DMS53 treated with DMSO at 0.1 percent for 48 hours (cell line): ENCODE measurements at regions not wholly inside any gene's neighbourhood (a gene's known extent, or its start where the extent isn't known, plus 50 kb on each side); places are given as distances from the start of the nearest gene placed in this dataset.

Experiments
- DNase-seq: peaks from one replicate; lab custom pipeline; 2025; ENCODE audit not compliant: unreplicated experiment; lab: John Stamatoyannopoulos, UW

- DNase-seq = no peak
These were observed 157.5 kb upstream of the BRINP1 start for GRCh38 chr9:119526698-119527097.

- DNase-seq = no peak
These were observed 154.3 kb upstream of the BRINP1 start for GRCh38 chr9:119523508-119523907.

GRCh38 chr9:119522381-119522780 lies 153.1 kb upstream of the BRINP1 start:
- no peak for DNase-seq

GRCh38 chr9:119509291-119509905 lies 140.2 kb upstream of the BRINP1 start:
- no peak for DNase-seq

- DNase-seq = no peak
These were observed 132.1 kb upstream of the BRINP1 start for GRCh38 chr9:119501374-119501773.

- no peak for DNase-seq
These were observed 131.0 kb upstream of the BRINP1 start for GRCh38 chr9:119500072-119500771.

GRCh38 chr9:119487118-119487827 lies 118.0 kb upstream of the BRINP1 start:
- no peak for DNase-seq

GRCh38 chr9:119483153-119483552 lies 113.9 kb upstream of the BRINP1 start:
- no peak for DNase-seq

- DNase-seq = no peak
These were observed 108.0 kb upstream of the BRINP1 start for GRCh38 chr9:119477197-119477596.

- DNase-seq = no peak
These were observed 88.8 kb upstream of the BRINP1 start for GRCh38 chr9:119458068-119458467.

- DNase-seq = no peak
These were observed 84.7 kb upstream of the BRINP1 start for GRCh38 chr9:119453980-119454379.

GRCh38 chr9:119453490-119453911 lies 84.3 kb upstream of the BRINP1 start:
- no peak for DNase-seq

- no peak for DNase-seq
These were observed 82.2 kb upstream of the BRINP1 start for GRCh38 chr9:119451426-119451825.

GRCh38 chr9:119443179-119443578 lies 73.9 kb upstream of the BRINP1 start:
- no peak for DNase-seq

GRCh38 chr9:119441832-119442231 lies 72.6 kb upstream of the BRINP1 start:
- no peak for DNase-seq

- no peak for DNase-seq
These were observed 72.1 kb upstream of the BRINP1 start for GRCh38 chr9:119441338-119441737.

GRCh38 chr9:119436261-119436660 lies 67.0 kb upstream of the BRINP1 start:
- DNase-seq = no peak

GRCh38 chr9:119435076-119435475 lies 65.8 kb upstream of the BRINP1 start:
- no peak for DNase-seq

- DNase-seq = no peak
These were observed 63.2 kb upstream of the BRINP1 start for GRCh38 chr9:119432428-119432827.

- no peak for DNase-seq
These were observed 60.1 kb upstream of the BRINP1 start for GRCh38 chr9:119429302-119429701.

GRCh38 chr9:119420231-119420630 lies 51.0 kb upstream of the BRINP1 start:
- no peak for DNase-seq
